ENCODE measurements at regions not wholly inside any gene's neighbourhood (a gene's known extent, or its start where the extent isn't known, plus 50 kb on each side); places are given as distances from the start of the nearest gene placed in this dataset.
"Not testable (repeated sequence)": the region's sequence is repeated elsewhere in the genome, so short reads cannot be mapped to it uniquely, and the experiment has no call there.

DNA sequence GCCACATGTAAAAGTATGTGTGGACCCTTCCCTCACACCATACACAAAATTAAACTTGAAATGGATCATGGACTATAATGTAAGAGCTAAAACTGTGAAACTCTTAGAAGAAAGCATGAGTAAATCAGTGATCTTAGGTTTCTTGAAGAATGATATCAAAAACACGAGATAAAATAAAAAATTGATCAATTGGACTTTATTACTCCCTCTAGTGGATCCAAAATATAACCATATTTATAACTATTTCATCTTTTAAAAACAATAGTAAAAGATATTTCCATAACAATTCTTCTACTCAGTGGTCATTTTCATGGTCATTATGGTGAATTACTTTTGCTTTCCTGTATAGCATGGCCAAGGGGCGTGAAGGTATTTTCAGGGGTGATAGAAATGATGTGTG is 174.6 kb upstream of the LSM14A start:
- DNase-seq (ENCODE audit: missing footprints) = no peak
- ATAC-seq = no peak
- intact Hi-C loops (cut with DNase I) = loop anchor here (2.0 to 5.0 kb wide), 3 partner anchors 90 to 219 kb away; no protein-coding TSS in a partner anchor

DNA sequence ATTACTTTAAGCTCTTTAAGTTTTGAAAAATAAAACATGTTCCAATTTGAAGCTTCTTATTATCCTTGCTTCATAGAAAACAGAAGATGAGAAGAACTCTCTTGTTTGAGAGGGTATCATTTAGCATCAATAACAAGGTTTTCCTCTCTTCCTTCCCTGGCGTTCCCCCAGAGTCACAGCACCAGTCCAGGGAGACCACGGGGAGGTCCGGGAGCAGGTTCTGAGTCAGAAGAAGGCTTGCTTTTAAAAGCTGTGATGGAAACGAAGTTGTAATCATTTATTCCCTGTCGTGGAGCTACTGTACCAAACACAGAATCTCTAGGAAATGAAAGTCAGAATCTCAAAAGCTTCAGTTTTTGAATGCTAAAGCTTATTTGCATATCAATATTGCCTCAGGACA is 174.0 kb upstream of the LSM14A start:
- DNase-seq (ENCODE audit: missing footprints) (no peak), ATAC-seq (no peak)
- intact Hi-C loops (cut with DNase I) = loop anchor here (2.0 to 5.0 kb wide), 3 partner anchors 91 to 220 kb away; no protein-coding TSS in a partner anchor

DNA sequence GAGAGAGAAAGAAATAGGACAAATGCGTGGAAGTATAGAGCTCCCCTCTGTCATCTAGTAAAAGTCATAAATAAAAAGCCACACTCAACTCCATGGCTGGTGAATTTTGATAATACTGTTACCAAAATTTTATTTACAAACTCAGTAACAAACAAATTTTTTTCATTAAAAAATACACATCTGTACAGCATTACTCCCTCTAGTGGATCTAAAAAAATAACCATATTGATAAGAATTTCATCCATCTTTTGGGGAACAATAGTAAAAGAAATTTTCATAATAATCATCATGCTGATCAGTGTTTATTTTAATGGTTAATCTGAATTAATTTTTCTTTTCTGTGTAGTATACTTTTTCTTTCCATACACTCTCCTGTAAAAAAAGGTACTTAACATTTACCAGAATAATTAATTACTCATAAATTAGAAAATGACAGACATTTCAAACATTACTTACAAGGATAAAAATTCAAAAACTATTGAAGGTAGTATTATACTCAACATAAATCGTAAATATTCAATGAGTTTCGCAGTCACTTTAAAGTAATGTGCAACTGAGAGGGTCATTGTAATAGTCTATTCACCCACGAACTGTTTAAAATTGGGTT is 173.5 kb upstream of the LSM14A start:
- no peak for ATAC-seq
- intact Hi-C loops (cut with DNase I) = loop anchor here (2.0 to 5.0 kb wide), 3 partner anchors 92 to 220 kb away; no protein-coding TSS in a partner anchor
- DNase-seq (ENCODE audit: missing footprints) = no peak

DNA sequence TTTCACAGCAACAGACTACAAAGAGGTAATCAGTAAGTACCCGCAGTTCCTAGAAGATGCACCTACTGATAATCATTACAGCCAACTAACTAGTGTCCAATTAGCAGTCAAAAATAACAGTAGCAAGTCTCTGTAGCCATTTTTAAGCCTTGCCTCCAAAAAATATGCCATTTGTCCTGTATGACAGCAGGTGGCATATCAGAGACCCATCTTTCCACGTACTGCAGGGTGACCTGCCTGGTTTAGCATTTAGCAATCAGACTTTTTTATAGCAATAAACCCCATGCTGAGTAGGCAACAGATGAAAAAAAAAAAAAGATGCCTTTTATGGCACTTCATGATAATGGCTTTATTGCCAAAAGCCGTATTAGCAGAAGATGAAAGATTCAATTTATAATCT is 155.3 kb upstream of the LSM14A start:
- intact Hi-C loops (cut with DNase I) = no loop called here
- ATAC-seq (no peak), DNase-seq (ENCODE audit: missing footprints) (no peak)

GRCh38 chr19:34017601-34018000 is 154.7 kb upstream of the LSM14A start:
- intact Hi-C loops (cut with DNase I) = no loop called here
- DNase-seq (ENCODE audit: missing footprints) (no peak), ATAC-seq (no peak)

- intact Hi-C loops (cut with DNase I) = no loop called here
- ATAC-seq (no peak), DNase-seq (ENCODE audit: missing footprints) (no peak)
Measured at GRCh38 chr19:34018546-34018945, 153.8 kb upstream of the LSM14A start.

DNA sequence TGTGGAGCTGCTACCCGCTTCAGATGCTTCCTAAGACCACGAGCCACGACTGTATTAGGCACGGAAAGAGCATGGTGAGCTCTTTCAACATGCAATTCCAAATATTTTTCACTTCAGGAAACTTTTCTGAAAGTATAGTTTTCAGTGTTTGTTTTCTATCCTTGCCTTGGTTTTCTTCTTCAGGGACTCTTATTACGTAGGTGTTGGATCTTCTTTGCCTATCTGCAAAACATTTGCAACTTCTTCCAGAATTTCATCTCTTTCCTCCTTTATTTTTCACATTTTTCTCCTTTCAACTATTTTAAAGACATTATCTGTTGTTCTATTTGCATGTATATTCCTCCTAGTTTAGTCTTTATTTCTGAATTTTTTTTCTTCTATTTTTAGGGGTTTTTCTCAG is 148.9 kb upstream of the LSM14A start:
- ATAC-seq = no peak
- intact Hi-C loops (cut with DNase I) = no loop called here
- DNase-seq (ENCODE audit: missing footprints) = no peak

DNA sequence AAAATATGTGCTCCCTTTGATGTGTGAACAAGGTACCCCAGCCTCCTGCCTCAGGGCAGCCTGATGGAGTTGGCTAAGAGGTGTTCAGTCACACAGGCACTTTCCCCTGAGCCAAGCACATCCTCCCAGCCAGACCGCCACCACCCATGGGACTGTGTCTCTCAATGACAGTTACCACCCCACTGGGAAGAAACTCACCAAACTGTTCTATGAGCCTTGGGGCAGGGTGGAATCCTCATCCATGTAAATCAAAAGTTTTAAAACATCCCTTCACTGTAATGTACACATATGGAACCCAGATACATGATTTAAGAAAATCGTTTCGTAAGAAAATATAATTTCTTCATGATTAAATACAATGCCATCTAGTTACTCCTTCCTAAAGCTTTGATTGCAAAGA is 138.4 kb upstream of the LSM14A start:
- DNase-seq (ENCODE audit: missing footprints) (no peak), ATAC-seq (no peak)
- intact Hi-C loops (cut with DNase I) = no loop called here

- intact Hi-C loops (cut with DNase I) = no loop called here
- DNase-seq (ENCODE audit: missing footprints) (no peak), ATAC-seq (no peak)
Measured at GRCh38 chr19:34034318-34034846, 137.9 kb upstream of the LSM14A start.

GRCh38 chr19:34041925-34042521 is 130.3 kb upstream of the LSM14A start:
- no peak for ATAC-seq
- intact Hi-C loops (cut with DNase I) = loop anchor here (5.0 kb wide), 2 partner anchors 55 to 100 kb away; no protein-coding TSS in a partner anchor
- DNase-seq (ENCODE audit: missing footprints) = peak; percentile 87

DNA sequence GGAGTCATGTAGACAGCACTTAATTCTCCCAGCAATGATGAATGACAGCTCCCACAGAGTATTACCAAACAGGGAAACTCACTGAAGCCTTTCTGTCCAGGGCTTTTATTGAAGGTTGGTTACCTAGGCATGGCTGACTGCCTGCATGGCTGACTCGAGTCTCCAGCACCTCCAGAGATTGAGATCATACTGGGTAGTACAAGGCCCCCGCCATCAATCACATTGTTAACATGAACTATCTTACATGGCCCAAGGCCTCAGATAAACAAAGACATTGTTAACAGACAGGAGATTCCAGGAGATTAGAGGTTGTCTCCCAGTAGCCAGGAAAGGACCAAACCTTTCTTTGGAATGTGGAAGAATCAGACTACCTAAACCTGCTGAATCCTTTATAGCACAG is 128.3 kb upstream of the LSM14A start:
- no peak for ATAC-seq
- DNase-seq (ENCODE audit: missing footprints) = no peak
- intact Hi-C loops (cut with DNase I) = loop anchor here (5.0 kb wide), 2 partner anchors 53 to 98 kb away; no protein-coding TSS in a partner anchor

DNA sequence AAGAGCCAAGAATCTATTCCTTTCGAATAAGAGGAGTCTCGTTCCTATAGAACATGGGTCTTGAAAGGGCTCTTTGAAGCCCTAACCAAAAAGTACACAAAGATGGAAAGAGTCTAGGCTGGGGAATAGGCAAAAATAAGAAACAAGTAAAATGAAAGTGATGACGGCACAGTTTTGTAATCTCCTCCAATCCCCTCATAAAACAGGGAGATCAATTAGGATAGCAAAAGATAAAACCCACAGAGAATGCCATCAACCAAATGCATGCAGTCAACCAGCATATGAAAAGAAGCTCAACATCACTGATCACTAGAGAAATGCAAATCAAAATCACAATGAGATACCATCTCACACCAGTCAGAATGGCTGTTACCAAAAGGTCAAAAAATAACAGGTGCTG is 122.4 kb upstream of the LSM14A start:
- DNase-seq (ENCODE audit: missing footprints) (no peak), ATAC-seq (no peak)
- intact Hi-C loops (cut with DNase I) = no loop called here

DNA sequence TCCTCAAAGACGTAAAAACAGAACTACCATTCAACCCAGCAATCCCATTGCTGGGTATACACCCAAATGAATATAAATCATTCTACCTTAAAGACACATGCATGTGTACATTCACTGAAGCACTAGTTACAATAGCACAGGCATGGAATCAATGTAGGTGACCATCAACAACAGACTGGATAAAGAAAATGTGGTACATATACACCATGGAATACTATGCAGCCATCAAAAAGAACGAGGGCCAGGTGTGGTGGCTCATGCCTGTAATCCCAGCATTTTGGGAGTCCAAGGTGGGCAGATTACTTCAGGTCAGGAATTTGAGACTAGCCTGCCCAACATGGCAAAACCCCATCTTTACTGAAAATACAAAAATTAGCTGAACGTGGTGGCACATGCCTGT is 121.9 kb upstream of the LSM14A start:
- ATAC-seq; DNase-seq (ENCODE audit: missing footprints); intact Hi-C loops (cut with DNase I): not testable (repeated sequence)

DNA sequence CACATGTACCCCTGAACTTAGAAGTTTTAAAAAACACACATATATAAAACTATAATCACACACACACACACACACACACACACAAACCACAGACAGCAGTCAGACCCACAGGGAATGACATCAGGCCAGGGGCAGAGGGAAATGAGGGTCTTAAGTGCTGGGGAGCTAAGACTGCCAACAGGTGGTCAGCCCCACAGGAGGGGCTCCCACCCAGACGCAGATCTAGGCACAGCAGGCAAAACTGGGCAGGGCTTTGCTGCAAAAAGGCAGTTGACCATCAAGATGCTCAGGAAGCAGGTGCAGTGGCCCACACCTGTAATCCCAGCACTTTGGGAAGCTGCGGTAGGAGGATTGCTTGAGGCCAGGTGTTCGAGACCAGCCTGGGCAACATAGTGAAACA is 121.0 kb upstream of the LSM14A start:
- ATAC-seq = no peak
- intact Hi-C loops (cut with DNase I) = no loop called here
- DNase-seq (ENCODE audit: missing footprints) = no peak

GRCh38 chr19:34057155-34057554 is 115.1 kb upstream of the LSM14A start:
- ATAC-seq (no peak), DNase-seq (ENCODE audit: missing footprints) (no peak)
- intact Hi-C loops (cut with DNase I) = no loop called here

- ATAC-seq = no peak
- intact Hi-C loops (cut with DNase I) = no loop called here
- no peak for DNase-seq (ENCODE audit: missing footprints)
Measured at GRCh38 chr19:34066007-34066643, 106.2 kb upstream of the LSM14A start.

GRCh38 chr19:34067861-34068271 is 104.4 kb upstream of the LSM14A start:
- no peak for DNase-seq (ENCODE audit: missing footprints)
- ATAC-seq = no peak
- intact Hi-C loops (cut with DNase I) = no loop called here

GRCh38 chr19:34075661-34076091 is 96.6 kb upstream of the LSM14A start:
- no peak for ATAC-seq
- intact Hi-C loops (cut with DNase I) = no loop called here
- DNase-seq (ENCODE audit: missing footprints) = no peak

GRCh38 chr19:34082289-34083077 is 89.8 kb upstream of the LSM14A start:
- DNase-seq (ENCODE audit: missing footprints) (no peak), ATAC-seq (no peak)
- intact Hi-C loops (cut with DNase I) = no loop called here

Data from Right ventricle myocardium inferior (tissue), 1 donor.